ENCODE measurements at regions not wholly inside any gene's neighbourhood (a gene's known extent, or its start where the extent isn't known, plus 50 kb on each side); places are given as distances from the start of the nearest gene placed in this dataset.

GRCh38 chr22:42180349-42180842 lies 49.8 kb upstream of the CYP2D6 start:
- DNase-seq (ENCODE audit: low spot score): peak; percentile 67
